Aorta (tissue), 5 donors: ENCODE measurements at regions not wholly inside any gene's neighbourhood (a gene's known extent, or its start where the extent isn't known, plus 50 kb on each side); places are given as distances from the start of the nearest gene placed in this dataset.
A peak's percentile ranks its signal among the peaks of the same experiment; 100 is the strongest.

ENCODE experiments used
- ATAC-seq: fragments of 200-7000 bp; cut with Tn5 transposase; one replicate; pipeline ENCODE4 v1.9.1; 2022; ENCODE audit warnings: moderate library complexity; ENCODE audit not compliant: low FRiP score
- DNase-seq, 2 donors: peaks; one replicate each; pipeline ENCODE4 v3.0.0-alpha.2; 2020
- H3K27ac ChIP-seq, 2 donors: one replicate each; pipeline ENCODE4 v1.5.1; 2013; ENCODE audit warnings: low read length in 2 of 2, mild to moderate bottlenecking in 2 of 2, moderate library complexity in 2 of 2, control low read depth in 1 of 2, inconsistent platforms in 1 of 2, low read depth in 1 of 2
- H3K27me3 ChIP-seq, 2 donors: one replicate each; pipeline ENCODE4 v1.6.1; 2013; ENCODE audit warnings: control low read depth in 1 of 2, low read length in 1 of 2, mild to moderate bottlenecking in 1 of 2, moderate library complexity in 1 of 2; ENCODE audit not compliant: insufficient read depth in 2 of 2, control insufficient read depth in 1 of 2
- H3K36me3 ChIP-seq, 2 donors: one replicate each; pipeline ENCODE4 v1.6.1; 2013; ENCODE audit warnings: control low read depth in 1 of 2, low read length in 1 of 2, mild to moderate bottlenecking in 1 of 2; ENCODE audit not compliant: insufficient read depth in 2 of 2, control insufficient read depth in 1 of 2
- H3K4me1 ChIP-seq, 2 donors: one replicate each; pipeline ENCODE4 v1.6.1; 2013; ENCODE audit warnings: low read length in 2 of 2, control low read depth in 1 of 2, mild to moderate bottlenecking in 1 of 2, moderate library complexity in 1 of 2; ENCODE audit not compliant: insufficient read depth in 2 of 2, control insufficient read depth in 1 of 2
- H3K4me3 ChIP-seq, 2 donors: one replicate each; pipeline ENCODE4 v1.5.1; 2013; ENCODE audit warnings: low read length in 2 of 2, control low read depth in 1 of 2, mild to moderate bottlenecking in 1 of 2
- H3K9me3 ChIP-seq: one replicate; pipeline ENCODE4 v1.6.1; 2013; ENCODE audit warnings: mild to moderate bottlenecking, low read length; ENCODE audit not compliant: control insufficient read depth
- WGBS, 2 donors: extraction: QIAGEN DNeasy Blood & Tissue Kit; methylation state at CpG; one replicate each; pipeline ENCODE4 v1.1.7; 2013; 5-methylcytosine and 5-hydroxymethylcytosine counted together
- intact Hi-C, 2 donors: fragments of 100-400 bp; cut with DNase I; formaldehyde crosslinking; loops; one replicate each; pipeline versions ENCODE4 v1.14.2 to v1.15.0; 2022
- donor health status: healthy with polysubstance abuse.
- donor health status: Bipolar disorder and iron deficiency.
- donor health status: DM: no; HTN: no; CAD: no.
- donor health status: DM: no; HTN: no; CAD: no.
- donor health status: DM: yes; HTN: yes; CAD: no.

- no peaks in the 10 kb centered on the region for H3K27me3 ChIP-seq
- no peak for ATAC-seq
- H3K9me3 ChIP-seq, result no peaks in the 10 kb centered on the region
- peak overlapping the region in 1 of 2 donors; percentile 77 for H3K27ac ChIP-seq
- H3K4me1 ChIP-seq, result peaks cover 6% of the 10 kb centered on the region in 2 donors
- WGBS, 2 donors, result 83 to 84% methylated on average over 8 of the region's 8 CpGs
- no peak for DNase-seq
- H3K36me3 ChIP-seq, result no peaks in the 10 kb centered on the region
- no peak overlapping the region for H3K4me3 ChIP-seq
- intact Hi-C loops, result loop anchor here in 1 of 2 donors (5.0 kb wide), 1 partner anchor 38 kb away; a partner anchor contains a TSS
These were observed 50.8 kb upstream of the DSN1 start for GRCh38 chr20:36824142-36824940.

- Histone ChIP-seq H3K36me3 (no peaks in the 10 kb centered on the region), H3K27me3 (no peaks in the 10 kb centered on the region), H3K4me1 (peaks cover 6% of the 10 kb centered on the region in 2 donors), H3K9me3 (no peaks in the 10 kb centered on the region), H3K27ac (no peak overlapping the region), H3K4me3 (no peak overlapping the region)
- no peak for DNase-seq
- intact Hi-C loops, result loop anchor here in 1 of 2 donors (5.0 kb wide), 1 partner anchor 37 kb away; a partner anchor contains a TSS
- no peak for ATAC-seq
- 55 to 59% methylated on average over 17 of the region's 17 CpGs for WGBS, 2 donors
These were observed 50.4 kb upstream of the TLDC2 start for GRCh38 chr20:36825385-36826104.
